GM12892 (cell line): ENCODE measurements at regions not wholly inside any gene's neighbourhood (a gene's known extent, or its start where the extent isn't known, plus 50 kb on each side); places are given as distances from the start of the nearest gene placed in this dataset.

Experiments used
- POLR2A ChIP-seq: IDR thresholded peaks from 2 replicates; pipeline ENCODE4 v1.6.1; 2011; ENCODE audit warnings: low read depth, low read length, control low read depth
- TAF1 ChIP-seq: IDR thresholded peaks from 2 replicates; pipeline ENCODE4 v1.6.1; 2011; ENCODE audit warnings: low read depth, mild to moderate bottlenecking, control low read depth, low read length, borderline replicate concordance

DNA sequence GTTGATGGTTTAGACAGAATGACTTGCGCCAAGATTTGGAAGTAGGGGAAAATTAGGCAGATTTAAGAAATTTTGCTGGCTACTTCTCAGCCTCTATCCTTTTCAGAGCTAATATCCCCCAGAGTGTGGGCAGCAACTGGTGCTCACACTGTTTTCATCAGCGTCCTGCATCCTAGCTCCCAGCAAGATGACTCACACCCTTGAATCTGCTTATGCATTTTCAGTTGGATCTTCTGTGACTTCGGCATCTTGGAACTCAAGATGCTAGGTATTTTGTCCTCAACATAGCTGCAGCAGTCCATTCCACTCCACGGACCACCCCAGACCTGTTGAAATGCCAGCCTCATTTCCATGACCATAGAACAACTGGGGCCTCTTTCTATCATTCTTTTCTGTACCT is 336.1 kb upstream of the NR2F2 start:
- no peak for TF ChIP-seq TAF1
- no peak for TF ChIP-seq POLR2A
